Fibroblast of pulmonary artery (primary cell): ENCODE measurements at regions not wholly inside any gene's neighbourhood (a gene's known extent, or its start where the extent isn't known, plus 50 kb on each side); places are given as distances from the start of the nearest gene placed in this dataset.

Experiments used
- DNase-seq: peaks from one replicate; pipeline ENCODE4 v3.0.0-alpha.2; 2010; ENCODE audit warnings: low read depth
- H3K4me3 ChIP-seq: replicated peaks from 2 replicates; pipeline ENCODE4 v1.5.1; 2011; ENCODE audit warnings: low read depth, mild to moderate bottlenecking, control low read depth, low read length, moderate library complexity
- TF ChIP-seq, protein P1 (sequence below): IDR thresholded peaks from 2 replicates; pipeline ENCODE4 v1.5.1; 2011; ENCODE audit warnings: mild to moderate bottlenecking, control low read depth, low read length, inconsistent platforms; ENCODE audit errors: missing control alignments

DNA sequence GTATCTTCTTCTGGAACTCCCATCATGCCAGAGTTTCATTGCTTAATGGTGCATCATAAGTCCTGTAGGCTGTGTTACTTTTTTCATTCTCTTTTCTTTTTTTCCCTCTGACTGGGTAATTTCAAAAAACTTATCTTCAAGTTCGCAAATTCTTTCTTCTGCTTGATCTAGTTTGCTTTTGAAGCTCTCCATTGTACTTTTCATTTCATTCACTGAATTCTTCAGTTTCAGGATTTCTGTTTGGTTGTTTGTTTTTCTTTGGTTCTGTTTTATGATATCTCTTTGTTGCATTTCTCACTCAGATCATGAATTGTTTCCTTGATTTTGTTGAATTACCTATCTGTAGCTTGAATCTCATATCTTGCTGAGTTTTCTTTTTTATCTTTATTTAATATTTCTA, 83.3 kb upstream of the PRMT8 start:
- H3K4me3 ChIP-seq = no peak overlapping the region
- DNase-seq = no peak
- TF ChIP-seq, protein P1, sequence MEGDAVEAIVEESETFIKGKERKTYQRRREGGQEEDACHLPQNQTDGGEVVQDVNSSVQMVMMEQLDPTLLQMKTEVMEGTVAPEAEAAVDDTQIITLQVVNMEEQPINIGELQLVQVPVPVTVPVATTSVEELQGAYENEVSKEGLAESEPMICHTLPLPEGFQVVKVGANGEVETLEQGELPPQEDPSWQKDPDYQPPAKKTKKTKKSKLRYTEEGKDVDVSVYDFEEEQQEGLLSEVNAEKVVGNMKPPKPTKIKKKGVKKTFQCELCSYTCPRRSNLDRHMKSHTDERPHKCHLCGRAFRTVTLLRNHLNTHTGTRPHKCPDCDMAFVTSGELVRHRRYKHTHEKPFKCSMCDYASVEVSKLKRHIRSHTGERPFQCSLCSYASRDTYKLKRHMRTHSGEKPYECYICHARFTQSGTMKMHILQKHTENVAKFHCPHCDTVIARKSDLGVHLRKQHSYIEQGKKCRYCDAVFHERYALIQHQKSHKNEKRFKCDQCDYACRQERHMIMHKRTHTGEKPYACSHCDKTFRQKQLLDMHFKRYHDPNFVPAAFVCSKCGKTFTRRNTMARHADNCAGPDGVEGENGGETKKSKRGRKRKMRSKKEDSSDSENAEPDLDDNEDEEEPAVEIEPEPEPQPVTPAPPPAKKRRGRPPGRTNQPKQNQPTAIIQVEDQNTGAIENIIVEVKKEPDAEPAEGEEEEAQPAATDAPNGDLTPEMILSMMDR = no peak

DNA sequence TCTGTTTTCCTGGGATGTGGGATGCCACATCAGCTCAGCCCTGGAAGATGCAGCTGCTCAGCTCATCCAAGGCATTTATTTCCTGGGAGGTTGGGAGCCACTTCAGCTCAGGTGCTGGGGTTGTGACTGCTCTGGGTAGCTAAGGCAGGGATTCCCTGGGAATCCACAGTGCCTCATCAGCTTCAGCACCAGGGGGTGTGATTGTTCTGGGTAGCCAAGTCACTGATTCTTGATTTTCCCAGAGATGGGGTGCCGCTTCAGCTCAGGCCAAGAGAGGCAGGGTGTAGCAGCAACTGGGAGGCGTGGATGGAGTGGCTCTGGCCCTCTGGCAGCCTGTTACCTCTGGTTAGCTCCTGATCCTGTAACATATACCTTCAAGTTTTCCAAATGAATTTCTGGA, 81.3 kb upstream of the PRMT8 start:
- no peak overlapping the region for H3K4me3 ChIP-seq
- TF ChIP-seq, protein P1 = no peak
- DNase-seq = no peak

- TF ChIP-seq, protein P1 = no peak
- DNase-seq = no peak
- no peak overlapping the region for H3K4me3 ChIP-seq
Measured at GRCh38 chr12:3416159-3416558, 74.8 kb upstream of the PRMT8 start.

GRCh38 chr12:3416670-3417069, 74.3 kb upstream of the PRMT8 start:
- no peak overlapping the region for H3K4me3 ChIP-seq
- DNase-seq = no peak
- TF ChIP-seq, protein P1 = no peak

GRCh38 chr12:3417113-3417512, 73.9 kb upstream of the PRMT8 start:
- H3K4me3 ChIP-seq = no peak overlapping the region
- no peak for DNase-seq
- TF ChIP-seq, protein P1 = no peak

DNA sequence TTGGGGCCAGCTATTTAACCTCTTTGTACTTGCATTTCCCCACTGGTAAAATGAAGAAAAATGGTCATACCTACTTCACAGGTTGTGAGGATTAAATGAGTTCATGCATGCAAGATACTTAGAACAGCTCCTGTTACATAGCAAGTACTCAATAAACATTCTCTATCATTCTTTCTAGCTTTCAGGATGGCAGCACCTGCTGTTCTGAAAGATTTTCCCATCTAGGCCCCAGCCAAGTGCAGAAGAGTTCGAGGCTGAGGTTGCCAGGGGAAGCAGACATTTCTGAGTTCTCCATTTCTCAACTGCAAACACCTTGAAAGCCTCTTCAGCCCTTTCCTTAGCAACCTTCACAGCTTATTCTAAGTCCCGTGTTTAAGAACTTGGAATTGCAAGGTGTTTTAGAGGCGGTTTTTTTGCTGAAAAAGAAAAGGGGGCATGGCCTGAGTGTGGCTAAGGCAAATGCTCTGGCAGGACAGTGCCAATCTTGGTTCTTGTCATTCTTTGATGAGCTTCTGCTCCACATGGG, 73.0 kb upstream of the PRMT8 start:
- TF ChIP-seq, protein P1 = no peak
- H3K4me3 ChIP-seq = no peak overlapping the region
- DNase-seq = no peak

GRCh38 chr12:3418609-3419390, 72.2 kb upstream of the PRMT8 start:
- no peak for DNase-seq
- TF ChIP-seq, protein P1 = no peak
- H3K4me3 ChIP-seq = no peak overlapping the region
